T-helper 2 cell treated with Interferon-gamma antibody and Interleukin-4, amounts not matched to agents 5 μg/mL and 100 μg/mL, for 36 hours (primary cell): ENCODE measurements at regions not wholly inside any gene's neighbourhood (a gene's known extent, or its start where the extent isn't known, plus 50 kb on each side); places are given as distances from the start of the nearest gene placed in this dataset.

Source experiments
- DNase-seq: peaks from one replicate; pipeline ENCODE4 v3.0.0; 2021; ENCODE audit warnings: low spot score
- H3K27ac Mint-ChIP-seq: one replicate; pipeline ENCODE4 v1.8.0; 2021; ENCODE audit warnings: mild to moderate bottlenecking, mixed read lengths
- H3K27me3 Mint-ChIP-seq: one replicate; pipeline ENCODE4 v1.8.0; 2021; ENCODE audit warnings: low read depth, mixed read lengths
- H3K36me3 Mint-ChIP-seq: one replicate; pipeline ENCODE4 v1.8.0; 2021; ENCODE audit warnings: low read depth, mixed read lengths
- H3K4me1 Mint-ChIP-seq: one replicate; pipeline ENCODE4 v1.8.0; 2021; ENCODE audit warnings: low read depth, mixed read lengths
- H3K4me3 Mint-ChIP-seq: one replicate; pipeline ENCODE4 v1.8.0; 2022; ENCODE audit warnings: mild to moderate bottlenecking, moderate library complexity, mixed read lengths
- H3K9me3 Mint-ChIP-seq: one replicate; pipeline ENCODE4 v1.8.0; 2021; ENCODE audit warnings: mixed read lengths

DNA sequence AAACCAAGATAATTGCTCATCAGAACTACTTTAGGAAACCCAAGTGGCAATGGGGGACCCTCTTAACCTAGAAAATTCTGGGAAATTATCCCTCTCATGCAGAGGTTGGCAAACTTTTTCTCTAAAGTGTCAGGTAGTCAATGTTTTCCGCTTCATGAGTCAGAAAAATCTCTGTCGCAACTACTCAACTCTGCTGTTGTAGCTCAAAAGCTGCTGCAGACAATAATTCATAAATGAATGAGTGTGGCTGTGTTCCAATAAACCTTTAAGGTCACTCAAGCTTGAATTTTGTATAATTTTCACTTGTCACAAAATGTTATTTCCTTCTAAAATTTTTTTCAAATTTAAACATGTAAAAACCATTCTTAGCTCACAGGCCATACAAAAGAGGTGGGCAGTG is 193.4 kb upstream of the MID1 start:
- Mint-ChIP-seq H3K27me3 (no peaks in the 10 kb centered on the region), H3K9me3 (no peaks in the 10 kb centered on the region), H3K4me1 (no peaks in the 10 kb centered on the region), H3K36me3 (no peaks in the 10 kb centered on the region), H3K4me3 (no peak overlapping the region), H3K27ac (no peak overlapping the region)
- no peak for DNase-seq

DNA sequence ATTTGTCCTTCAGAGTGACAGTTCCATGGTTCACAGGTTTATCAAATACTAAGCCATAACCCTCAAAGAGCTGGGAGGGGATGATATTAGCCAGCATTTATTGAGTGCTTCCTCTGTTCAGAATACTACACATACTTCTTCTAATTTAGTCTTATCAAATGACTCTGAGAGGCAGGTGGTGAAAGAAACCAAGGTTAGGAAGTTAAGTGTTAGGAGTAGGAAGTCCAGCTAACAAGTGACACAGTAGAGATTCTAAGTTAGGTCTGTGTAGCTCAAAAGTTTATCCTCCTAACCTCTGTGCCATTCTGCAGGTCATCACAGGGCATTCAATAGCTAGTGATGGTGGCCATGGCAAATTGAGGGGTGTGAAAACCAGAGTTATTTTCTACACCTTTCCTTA is 198.3 kb upstream of the MID1 start:
- Mint-ChIP-seq H3K9me3 (no peaks in the 10 kb centered on the region), H3K4me3 (no peak overlapping the region), H3K27me3 (no peaks in the 10 kb centered on the region), H3K27ac (no peak overlapping the region), H3K36me3 (no peaks in the 10 kb centered on the region), H3K4me1 (no peaks in the 10 kb centered on the region)
- no peak for DNase-seq

DNA sequence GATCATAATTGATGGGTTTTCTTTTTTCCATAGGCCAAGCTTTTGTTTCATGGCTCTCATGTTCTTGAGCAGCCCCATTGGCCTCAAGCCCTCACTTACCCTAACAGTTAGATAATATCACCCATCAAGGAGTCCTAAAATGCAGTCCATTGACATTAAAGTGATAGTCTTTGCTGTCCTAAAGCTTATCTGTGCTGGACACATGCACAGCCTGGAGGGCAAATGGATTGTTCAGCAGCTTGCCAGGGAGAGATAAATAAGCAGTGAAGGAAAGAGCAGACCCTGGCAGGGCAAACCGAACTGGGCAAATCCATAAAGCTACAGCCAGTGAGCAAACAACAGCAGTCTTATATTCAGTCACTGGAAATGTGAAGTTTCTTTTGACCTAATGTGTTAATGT is 199.6 kb upstream of the MID1 start:
- Mint-ChIP-seq H3K4me1 (no peaks in the 10 kb centered on the region), H3K4me3 (no peak overlapping the region), H3K36me3 (no peaks in the 10 kb centered on the region), H3K9me3 (no peaks in the 10 kb centered on the region), H3K27ac (no peak overlapping the region), H3K27me3 (no peaks in the 10 kb centered on the region)
- no peak for DNase-seq

DNA sequence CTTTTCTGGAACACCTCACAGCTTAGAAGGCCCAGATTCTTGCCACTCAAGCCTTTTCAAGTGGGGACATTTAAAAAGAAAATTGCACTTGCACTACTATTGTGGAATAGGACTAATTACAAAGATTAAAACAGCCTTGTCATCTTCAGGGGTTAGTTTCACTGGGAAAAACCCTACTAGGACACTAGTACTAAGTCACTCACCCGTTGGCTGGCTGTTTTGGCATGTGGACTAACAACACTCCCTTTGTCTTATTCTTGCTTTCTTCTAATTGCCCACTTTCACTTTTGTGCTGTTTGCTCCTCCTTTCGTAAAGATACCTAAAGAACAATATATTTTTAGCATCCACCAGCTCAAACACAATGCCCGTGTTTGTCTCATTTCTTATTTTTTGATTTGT is 200.9 kb upstream of the MID1 start:
- DNase-seq: no peak
- Mint-ChIP-seq H3K4me1 (no peaks in the 10 kb centered on the region), H3K27me3 (no peaks in the 10 kb centered on the region), H3K9me3 (no peaks in the 10 kb centered on the region), H3K27ac (no peak overlapping the region), H3K4me3 (no peak overlapping the region), H3K36me3 (no peaks in the 10 kb centered on the region)

DNA sequence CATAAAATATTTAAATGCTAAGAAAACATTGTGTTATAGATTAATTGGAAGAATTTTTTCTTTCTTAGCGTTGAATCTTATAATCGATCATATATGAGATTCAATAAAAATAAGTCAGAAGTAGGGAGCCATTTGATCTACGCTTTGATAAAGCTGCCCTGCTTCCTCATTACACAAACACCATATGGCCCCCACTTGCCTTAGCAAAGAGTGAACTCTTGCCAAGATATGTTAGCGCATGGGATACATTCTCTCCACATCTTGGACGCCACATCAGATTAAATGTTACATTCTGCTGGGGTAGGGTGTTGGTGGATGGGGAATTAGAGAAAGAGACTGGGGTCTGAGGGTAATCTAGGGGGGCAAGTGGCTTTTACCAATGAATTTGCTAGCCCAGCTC is 207.7 kb upstream of the MID1 start:
- Mint-ChIP-seq H3K27me3 (no peaks in the 10 kb centered on the region), H3K4me1 (no peaks in the 10 kb centered on the region), H3K36me3 (no peaks in the 10 kb centered on the region), H3K27ac (no peak overlapping the region), H3K9me3 (no peaks in the 10 kb centered on the region), H3K4me3 (no peak overlapping the region)
- no peak for DNase-seq

DNA sequence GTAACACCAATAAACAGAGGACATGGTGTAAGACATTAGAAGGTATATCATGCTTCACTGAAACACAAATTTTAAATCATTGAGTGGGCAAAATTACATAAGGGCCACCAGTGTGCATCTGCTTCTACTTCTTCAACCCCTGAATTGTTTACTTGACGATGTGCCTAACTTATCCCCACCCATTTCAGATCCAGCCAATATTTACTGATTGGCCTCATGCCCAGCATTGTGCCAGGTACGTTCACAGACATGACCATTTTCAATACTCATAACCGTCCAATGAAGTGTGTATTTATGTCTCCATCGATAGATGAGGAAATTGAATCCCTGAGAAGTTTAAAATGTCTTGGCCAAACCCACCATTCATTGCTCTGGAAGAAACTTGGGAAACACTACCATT is 208.3 kb upstream of the MID1 start:
- Mint-ChIP-seq H3K27me3 (no peaks in the 10 kb centered on the region), H3K9me3 (no peaks in the 10 kb centered on the region), H3K4me1 (no peaks in the 10 kb centered on the region), H3K4me3 (no peak overlapping the region), H3K27ac (no peak overlapping the region), H3K36me3 (no peaks in the 10 kb centered on the region)
- DNase-seq: no peak

DNA sequence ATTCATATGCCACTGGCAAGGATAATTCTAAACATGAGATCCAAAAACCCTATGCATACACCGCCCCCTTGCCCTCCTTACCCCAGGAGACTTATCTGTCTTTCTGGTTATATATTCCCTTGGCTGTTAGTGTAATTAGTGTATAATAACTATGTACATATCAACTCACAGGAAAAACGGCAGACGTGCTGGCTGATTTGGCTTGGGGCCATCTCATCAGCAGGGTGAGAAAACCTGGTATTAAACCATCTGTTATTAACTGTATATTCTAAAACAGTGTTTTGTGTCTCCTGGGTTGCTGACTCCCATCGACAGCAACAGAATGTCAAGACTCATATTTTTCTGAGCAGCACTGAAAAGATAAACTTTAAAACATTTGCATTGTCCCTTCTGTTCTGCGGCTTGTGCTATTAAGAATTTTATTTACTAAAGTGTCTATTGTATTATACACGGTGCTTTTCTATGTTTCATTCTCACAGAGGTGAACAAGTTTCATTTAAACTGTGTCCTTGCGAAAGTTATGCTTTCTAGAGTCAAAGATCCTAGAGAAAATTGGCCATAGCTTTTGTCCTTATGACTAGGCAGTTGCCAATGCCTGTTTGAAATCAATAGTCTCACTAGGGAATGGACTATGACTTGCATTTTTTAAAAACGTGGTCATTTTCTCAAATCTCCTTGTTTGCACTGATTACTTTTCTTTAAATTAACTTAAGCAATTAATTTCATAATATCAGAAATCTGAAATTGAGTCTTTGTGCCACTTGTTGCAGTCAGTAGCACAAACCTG is 211.5 kb upstream of the MID1 start:
- H3K4me3 Mint-ChIP-seq: no peak overlapping the region
- no peaks in the 10 kb centered on the region for H3K4me1 Mint-ChIP-seq
- no peaks in the 10 kb centered on the region for H3K36me3 Mint-ChIP-seq
- DNase-seq: no peak
- H3K9me3 Mint-ChIP-seq: no peaks in the 10 kb centered on the region
- H3K27me3 Mint-ChIP-seq: no peaks in the 10 kb centered on the region
- no peak overlapping the region for H3K27ac Mint-ChIP-seq

DNA sequence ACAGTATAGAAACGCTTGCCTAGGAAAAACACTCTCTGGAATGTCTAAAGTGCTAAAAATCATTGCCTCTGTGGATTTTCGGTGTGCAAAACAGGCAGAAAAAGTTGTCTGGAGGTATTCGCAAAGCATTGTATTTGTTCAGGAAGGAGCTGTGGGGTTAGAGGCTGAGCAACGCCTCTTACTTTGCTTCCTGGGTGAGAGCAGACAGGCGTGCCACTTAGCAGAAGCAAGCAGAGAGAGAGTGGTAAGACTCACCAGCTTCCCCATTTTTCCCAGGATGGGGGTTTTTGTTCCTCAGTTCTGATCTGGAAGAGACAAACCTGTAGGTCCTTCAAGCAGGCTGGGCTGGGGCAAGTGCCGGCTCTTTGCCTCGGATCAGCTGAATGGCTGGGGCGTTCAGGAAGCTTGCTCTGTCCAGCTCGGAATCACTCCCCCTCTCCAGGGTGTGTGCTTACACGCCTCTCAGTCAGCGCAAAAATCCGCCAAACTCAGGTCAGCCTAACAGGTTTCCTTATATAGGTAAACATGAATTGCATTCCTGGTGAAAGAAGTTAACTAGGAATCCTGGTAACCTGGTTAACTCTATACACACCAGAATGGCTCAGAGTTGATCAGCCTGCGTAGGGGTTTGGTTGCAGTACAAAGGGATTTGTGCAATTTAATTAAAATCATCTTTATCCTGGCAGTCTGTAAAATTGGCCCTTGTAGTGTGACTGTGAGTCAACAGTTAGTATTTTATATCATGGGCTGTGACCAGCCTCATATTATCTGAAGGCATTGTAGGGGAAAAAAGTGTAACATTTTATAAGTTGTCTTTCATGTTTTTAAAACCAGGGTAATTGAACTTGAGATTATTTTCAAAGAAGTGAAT is 213.1 kb upstream of the MID1 start:
- Mint-ChIP-seq H3K4me3 (no peak overlapping the region), H3K9me3 (no peaks in the 10 kb centered on the region), H3K27ac (no peak overlapping the region), H3K27me3 (no peaks in the 10 kb centered on the region), H3K4me1 (no peaks in the 10 kb centered on the region), H3K36me3 (no peaks in the 10 kb centered on the region)
- no peak for DNase-seq

DNA sequence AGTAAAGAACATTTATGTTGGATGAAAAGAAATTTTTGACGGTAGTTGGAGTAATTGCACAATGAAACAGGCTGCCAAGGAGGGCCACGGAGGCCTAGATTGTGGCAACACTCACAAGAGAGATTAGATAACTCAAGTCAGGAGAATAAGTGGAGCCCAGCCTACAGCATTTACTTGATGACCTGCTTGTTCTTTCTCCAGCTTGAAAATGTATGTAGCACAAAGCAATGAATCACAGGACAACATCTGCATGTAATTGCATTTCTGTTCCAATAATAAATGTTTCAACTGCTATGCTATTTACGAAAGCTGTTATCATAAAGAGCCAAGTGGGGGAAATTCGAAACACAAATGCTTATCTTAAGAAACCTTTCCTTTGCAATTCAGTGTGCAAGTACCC is 221.2 kb upstream of the MID1 start:
- H3K36me3 Mint-ChIP-seq: no peaks in the 10 kb centered on the region

DNA sequence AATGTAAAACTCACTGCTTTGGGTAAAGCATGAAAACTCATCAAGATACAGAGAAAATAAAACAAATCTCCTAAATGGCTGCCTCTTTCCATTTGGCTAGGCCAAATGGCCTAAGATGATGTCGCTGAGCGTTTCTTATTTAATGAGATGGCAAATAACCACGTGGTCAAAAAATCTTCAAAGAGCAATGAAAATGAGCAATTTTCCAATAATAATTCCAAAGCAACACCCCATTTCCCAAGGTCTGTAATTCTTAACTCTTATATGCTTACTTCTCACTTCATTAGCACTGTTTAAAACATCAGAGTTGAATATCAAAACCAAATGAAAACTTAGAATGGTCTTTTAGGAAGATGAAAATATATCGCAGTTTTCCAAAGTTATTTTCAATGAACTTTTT is 222.3 kb upstream of the MID1 start:
- no peak overlapping the region for H3K27ac Mint-ChIP-seq

More for the DNA sequence above, 221.2 kb upstream of the MID1 start:
- Mint-ChIP-seq H3K27ac (no peak overlapping the region), H3K27me3 (no peaks in the 10 kb centered on the region), H3K9me3 (no peaks in the 10 kb centered on the region), H3K4me1 (no peaks in the 10 kb centered on the region), H3K4me3 (no peak overlapping the region)
- no peak for DNase-seq

DNA sequence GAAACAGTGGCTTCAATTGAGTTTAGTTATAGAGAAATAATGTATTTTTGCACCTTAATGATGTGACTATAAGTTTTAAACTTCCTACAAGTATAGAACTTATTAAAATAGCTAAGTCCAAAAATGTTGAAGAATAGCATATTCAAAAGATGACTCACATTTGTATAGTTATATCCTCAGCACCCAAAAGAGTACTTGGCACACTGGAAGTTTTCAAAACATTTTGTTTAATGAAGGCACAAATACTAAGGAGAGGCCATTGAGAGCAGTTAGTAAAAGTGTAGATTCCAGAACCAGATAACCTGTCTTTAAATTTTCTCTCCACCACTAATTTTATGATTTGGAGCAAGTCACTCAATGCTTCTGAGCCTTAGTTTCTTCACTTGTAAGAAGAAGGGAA is 226.9 kb upstream of the MID1 start:
- Mint-ChIP-seq H3K9me3 (no peaks in the 10 kb centered on the region), H3K4me1 (no peaks in the 10 kb centered on the region), H3K36me3 (no peaks in the 10 kb centered on the region), H3K27me3 (no peaks in the 10 kb centered on the region), H3K4me3 (no peak overlapping the region), H3K27ac (no peak overlapping the region)
- no peak for DNase-seq

More for the DNA sequence above, 222.3 kb upstream of the MID1 start:
- DNase-seq: no peak
- no peaks in the 10 kb centered on the region for H3K9me3 Mint-ChIP-seq
- no peak overlapping the region for H3K4me3 Mint-ChIP-seq
- no peaks in the 10 kb centered on the region for H3K36me3 Mint-ChIP-seq
- H3K27me3 Mint-ChIP-seq: no peaks in the 10 kb centered on the region
- no peaks in the 10 kb centered on the region for H3K4me1 Mint-ChIP-seq

DNA sequence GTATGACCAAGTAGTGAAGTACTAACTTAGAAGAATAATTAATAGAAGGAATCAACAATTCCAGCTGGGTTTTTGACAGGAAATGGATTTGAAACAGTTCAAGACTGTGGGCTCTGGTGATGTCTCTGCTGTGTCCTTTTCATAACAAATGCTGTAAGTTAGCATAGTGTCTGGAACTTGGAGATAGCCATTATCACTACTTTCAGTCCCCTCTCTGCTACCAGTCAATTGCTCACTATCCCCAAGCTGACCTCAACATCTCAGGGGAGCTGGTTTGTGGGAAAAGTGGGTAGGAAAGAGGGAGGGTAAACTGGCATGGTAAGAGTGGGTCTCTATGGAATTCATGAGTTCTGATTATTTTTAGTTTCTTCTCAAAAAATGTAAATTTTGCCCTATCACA is 231.4 kb upstream of the MID1 start:
- H3K4me3 Mint-ChIP-seq: no peak overlapping the region
- DNase-seq: no peak
- no peaks in the 10 kb centered on the region for H3K4me1 Mint-ChIP-seq
- H3K9me3 Mint-ChIP-seq: no peaks in the 10 kb centered on the region
- H3K27me3 Mint-ChIP-seq: no peaks in the 10 kb centered on the region
- no peaks in the 10 kb centered on the region for H3K36me3 Mint-ChIP-seq
- no peak overlapping the region for H3K27ac Mint-ChIP-seq

DNA sequence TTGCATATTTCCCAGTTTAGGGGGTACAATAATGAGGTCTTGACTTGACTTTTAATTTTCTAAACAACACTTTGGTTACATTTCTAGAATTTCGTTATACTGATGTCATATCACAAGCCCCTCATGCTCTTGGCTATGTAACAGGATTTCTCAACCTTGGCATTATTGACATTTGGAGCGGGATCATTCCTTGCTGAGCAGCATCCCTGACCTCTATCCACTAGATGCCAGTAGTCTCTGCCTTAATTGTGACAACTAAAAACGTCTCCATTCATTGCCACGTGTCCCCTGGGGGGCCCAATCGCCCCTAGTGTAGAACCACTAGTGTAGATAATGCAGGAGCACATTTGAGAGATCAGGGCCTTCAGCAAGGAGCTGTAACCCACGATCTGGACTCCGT is 234.2 kb upstream of the MID1 start:
- no peak overlapping the region for H3K27ac Mint-ChIP-seq
- H3K4me3 Mint-ChIP-seq: no peak overlapping the region
- no peak for DNase-seq
- H3K27me3 Mint-ChIP-seq: no peaks in the 10 kb centered on the region
- H3K9me3 Mint-ChIP-seq: no peaks in the 10 kb centered on the region
- no peaks in the 10 kb centered on the region for H3K4me1 Mint-ChIP-seq
- H3K36me3 Mint-ChIP-seq: no peaks in the 10 kb centered on the region

DNA sequence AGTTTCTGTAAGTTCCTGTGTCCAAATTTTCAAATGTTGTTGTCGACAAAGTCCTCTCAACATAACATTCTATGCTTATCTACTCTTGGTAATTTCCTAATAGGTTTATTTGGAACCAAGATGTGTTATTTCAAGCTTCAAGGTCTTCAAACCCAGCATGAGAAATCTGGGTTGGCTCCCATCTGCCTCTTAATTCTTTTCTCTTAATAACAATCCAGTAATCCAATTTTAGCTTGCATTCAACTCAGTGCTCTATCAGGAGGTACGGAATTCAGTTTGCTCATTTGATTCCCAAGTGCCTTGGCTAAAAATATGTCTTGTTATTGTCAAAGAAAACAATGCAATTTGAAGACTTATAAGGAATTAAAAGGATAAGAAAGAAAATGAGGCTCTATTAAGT is 235.5 kb upstream of the MID1 start:
- H3K27me3 Mint-ChIP-seq: no peaks in the 10 kb centered on the region
- H3K4me1 Mint-ChIP-seq: no peaks in the 10 kb centered on the region
- no peaks in the 10 kb centered on the region for H3K9me3 Mint-ChIP-seq
- DNase-seq: no peak
- no peak overlapping the region for H3K4me3 Mint-ChIP-seq
- no peaks in the 10 kb centered on the region for H3K36me3 Mint-ChIP-seq
- H3K27ac Mint-ChIP-seq: no peak overlapping the region
